GM23338 (cell line): ENCODE measurements at regions not wholly inside any gene's neighbourhood (a gene's known extent, or its start where the extent isn't known, plus 50 kb on each side); places are given as distances from the start of the nearest gene placed in this dataset.

Source experiments
- ATAC-seq: fragments of 200-7000 bp; cut with Tn5 transposase; 3 replicates; pipeline ENCODE4 v1.9.1; 2020
- DNase-seq: peaks from one replicate; pipeline ENCODE4 v3.0.0-alpha.2; 2015; ENCODE audit warnings: low spot score
- H2AFZ ChIP-seq: fragments of 200-600 bp; sonication (generic); 2 replicates; pipeline ENCODE4 v1.8.0; 2016; ENCODE audit warnings: antibody characterized with exemption, mild to moderate bottlenecking, moderate library complexity
- H3F3A ChIP-seq: fragments of 200-600 bp; sonication (generic); replicated peaks from 2 replicates; pipeline ENCODE4 v1.8.0; 2017; ENCODE audit warnings: antibody characterized with exemption, mixed run types, low read depth
- H3K27ac ChIP-seq: fragments of 200-600 bp; sonication (generic); 2 replicates; pipeline ENCODE4 v1.6.1; 2016; ENCODE audit warnings: low read depth
- H3K27me3 ChIP-seq: fragments of 200-600 bp; sonication (generic); 2 replicates; pipeline ENCODE4 v1.8.0; 2016; ENCODE audit warnings: mild to moderate bottlenecking, mixed run types, moderate library complexity; ENCODE audit not compliant: insufficient read depth
- H3K36me3 ChIP-seq: fragments of 200-600 bp; sonication (generic); 2 replicates; pipeline ENCODE4 v1.8.0; 2016; ENCODE audit warnings: mild to moderate bottlenecking; ENCODE audit not compliant: insufficient read depth
- H3K4me1 ChIP-seq: fragments of 200-600 bp; sonication (generic); 2 replicates; pipeline ENCODE4 v1.8.0; 2016; ENCODE audit warnings: mild to moderate bottlenecking, moderate library complexity; ENCODE audit not compliant: insufficient read depth
- H3K4me2 ChIP-seq: fragments of 200-600 bp; sonication (generic); 2 replicates; pipeline ENCODE4 v1.7.1; 2017; ENCODE audit warnings: mixed run types
- H3K4me3 ChIP-seq: fragments of 200-600 bp; sonication (generic); 2 replicates; pipeline ENCODE4 v1.6.1; 2016; ENCODE audit warnings: mixed run types
- H3K79me2 ChIP-seq: fragments of 200-600 bp; sonication (generic); replicated peaks from 2 replicates; pipeline ENCODE4 v1.8.0; 2017; ENCODE audit warnings: mild to moderate bottlenecking; ENCODE audit not compliant: insufficient read depth
- H3K9me2 ChIP-seq: fragments of 200-600 bp; sonication (generic); 2 replicates; pipeline ENCODE4 v1.8.0; 2017; ENCODE audit not compliant: insufficient read depth
- H4K20me1 ChIP-seq: fragments of 200-600 bp; sonication (generic); replicated peaks from 2 replicates; pipeline ENCODE4 v1.8.0; 2017; ENCODE audit warnings: mild to moderate bottlenecking; ENCODE audit not compliant: insufficient read depth
- H3K27ac Mint-ChIP-seq: 2 replicates; pipeline ENCODE4 v1.8.0; 2020; ENCODE audit warnings: inconsistent platforms, mild to moderate bottlenecking, moderate library complexity, mixed read lengths
- H3K27me3 Mint-ChIP-seq: 3 replicates; pipeline ENCODE4 v1.8.0; 2022; ENCODE audit warnings: low read depth, mild to moderate bottlenecking, moderate library complexity, mixed read lengths, inconsistent platforms; ENCODE audit not compliant: insufficient read depth, poor library complexity
- H3K36me3 Mint-ChIP-seq: 3 replicates; pipeline ENCODE4 v1.8.0; 2021; ENCODE audit warnings: low read depth, mild to moderate bottlenecking, inconsistent platforms, moderate library complexity, mixed read lengths
- H3K4me1 Mint-ChIP-seq: 3 replicates; pipeline ENCODE4 v1.8.0; 2020; ENCODE audit warnings: mild to moderate bottlenecking, inconsistent platforms, mixed read lengths
- H3K4me3 Mint-ChIP-seq: 3 replicates; pipeline ENCODE4 v1.8.0; 2021; ENCODE audit warnings: moderate library complexity, mild to moderate bottlenecking, inconsistent platforms, mixed read lengths
- H3K9me3 Mint-ChIP-seq: 3 replicates; pipeline ENCODE4 v1.8.0; 2020; ENCODE audit warnings: moderate library complexity, mild to moderate bottlenecking, inconsistent platforms, mixed read lengths
- CREB1 ChIP-seq: fragments of 250-450 bp; sonication (Bioruptor Pico); IDR thresholded peaks from 2 replicates; pipeline ENCODE4 v1.5.0; 2020; ENCODE audit warnings: low read depth, mild to moderate bottlenecking, moderate library complexity
- EZH2 ChIP-seq: fragments of 200-600 bp; sonication (generic); IDR thresholded peaks from one replicate; pipeline ENCODE4 v1.8.0; 2017; ENCODE audit warnings: antibody characterized with exemption, mild to moderate bottlenecking, low read depth; ENCODE audit not compliant: unreplicated experiment
- NANOG ChIP-seq: IDR thresholded peaks from 2 replicates; pipeline ENCODE4 v1.6.1; 2016; ENCODE audit warnings: antibody characterized with exemption, borderline replicate concordance
- STAT1 ChIP-seq: IDR thresholded peaks from one replicate; pipeline ENCODE4 v1.6.1; 2016; ENCODE audit warnings: antibody characterized with exemption; ENCODE audit not compliant: unreplicated experiment
- ZNF114 ChIP-seq: fragments of 250-450 bp; sonication (Bioruptor Pico); IDR thresholded peaks from 2 replicates; pipeline ENCODE4 v1.5.0; 2020; ENCODE audit warnings: mild to moderate bottlenecking, moderate library complexity
- ZNF331 ChIP-seq: fragments of 250-450 bp; sonication (Bioruptor Pico); IDR thresholded peaks from 2 replicates; pipeline ENCODE4 v1.5.0; 2020; ENCODE audit warnings: low read depth, mild to moderate bottlenecking, moderate library complexity
- ZNF462 ChIP-seq: fragments of 250-450 bp; sonication (Bioruptor Pico); IDR thresholded peaks from 2 replicates; pipeline ENCODE4 v1.5.0; 2020; ENCODE audit warnings: mild to moderate bottlenecking, moderate library complexity
- TF ChIP-seq, protein P1 (sequence below): IDR thresholded peaks from 2 replicates; pipeline ENCODE4 v1.6.1; 2016; ENCODE audit warnings: antibody characterized with exemption

DNA sequence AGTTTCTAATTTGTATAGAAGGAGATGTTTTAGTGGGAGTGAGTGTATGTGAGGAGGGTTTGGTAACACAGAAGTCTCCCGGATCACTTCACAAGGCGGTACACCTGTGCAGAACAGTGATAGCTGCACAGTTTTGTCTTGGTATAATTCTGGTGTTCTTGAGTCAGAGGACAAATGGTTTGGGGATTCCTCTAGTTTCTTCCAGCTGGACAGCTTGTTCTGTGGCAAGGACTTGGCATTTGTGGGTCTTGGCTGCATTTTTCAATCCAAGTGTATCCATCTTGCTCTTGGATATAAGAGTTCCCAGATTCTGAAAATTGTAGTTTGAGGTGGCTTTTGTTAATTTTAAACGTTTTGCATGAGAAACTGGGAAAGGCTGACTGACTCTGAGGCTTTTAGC lies 135.7 kb downstream of the AHR start (continued):
- TF ChIP-seq ZNF462 (CRISPR knock-in tag), result no peak
- TF ChIP-seq ZNF331 (CRISPR knock-in tag), result no peak

GRCh38 chr7:17434841-17435692 lies 136.6 kb downstream of the AHR start:
- H2AFZ ChIP-seq, result no peak overlapping the region
- H4K20me1 ChIP-seq, result no peaks in the 10 kb centered on the region
- peaks cover 14% of the 10 kb centered on the region for H3K9me3 Mint-ChIP-seq
- no peaks in the 10 kb centered on the region for H3K79me2 ChIP-seq
- ATAC-seq (no peak), DNase-seq (no peak)
- H3K9me2 ChIP-seq, result no peaks in the 10 kb centered on the region
- no peak overlapping the region for H3K27ac ChIP-seq
- H3K36me3 Mint-ChIP-seq, result peaks cover 21% of the 10 kb centered on the region
- no peak overlapping the region for H3K4me3 Mint-ChIP-seq
- H3K27me3 Mint-ChIP-seq, result peaks cover 4% of the 10 kb centered on the region
- H3F3A ChIP-seq, result no peaks in the 10 kb centered on the region
- H3K4me1 Mint-ChIP-seq, result peaks cover 21% of the 10 kb centered on the region
- H3K27ac Mint-ChIP-seq, result no peak overlapping the region
- H3K4me2 ChIP-seq, result no peak overlapping the region
- no peaks in the 10 kb centered on the region for H3K27me3 ChIP-seq
- 0 out of 2 replicates have a peak, but pooled peaks cover 7% of the 10 kb centered on the region for H3K4me1 ChIP-seq
- H3K4me3 ChIP-seq, result no peak overlapping the region
- H3K36me3 ChIP-seq, result no peaks in the 10 kb centered on the region
- TF ChIP-seq NANOG, result no peak
- no peak for TF ChIP-seq ZNF114 (CRISPR knock-in tag)
- no peak for TF ChIP-seq STAT1
- TF ChIP-seq CREB1 (CRISPR knock-in tag), result no peak
- no peak for TF ChIP-seq EZH2
- no peak for TF ChIP-seq ZNF462 (CRISPR knock-in tag)
- TF ChIP-seq, protein P1, sequence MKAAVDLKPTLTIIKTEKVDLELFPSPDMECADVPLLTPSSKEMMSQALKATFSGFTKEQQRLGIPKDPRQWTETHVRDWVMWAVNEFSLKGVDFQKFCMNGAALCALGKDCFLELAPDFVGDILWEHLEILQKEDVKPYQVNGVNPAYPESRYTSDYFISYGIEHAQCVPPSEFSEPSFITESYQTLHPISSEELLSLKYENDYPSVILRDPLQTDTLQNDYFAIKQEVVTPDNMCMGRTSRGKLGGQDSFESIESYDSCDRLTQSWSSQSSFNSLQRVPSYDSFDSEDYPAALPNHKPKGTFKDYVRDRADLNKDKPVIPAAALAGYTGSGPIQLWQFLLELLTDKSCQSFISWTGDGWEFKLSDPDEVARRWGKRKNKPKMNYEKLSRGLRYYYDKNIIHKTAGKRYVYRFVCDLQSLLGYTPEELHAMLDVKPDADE, result no peak
